Neuronal stem cell (in vitro differentiated cells): ENCODE measurements at regions not wholly inside any gene's neighbourhood (a gene's known extent, or its start where the extent isn't known, plus 50 kb on each side); places are given as distances from the start of the nearest gene placed in this dataset.

Experiments
- DNase-seq: peaks from one replicate; pipeline ENCODE4 v3.0.0-alpha.2; 2013; ENCODE audit warnings: low spot score
- H2AFZ ChIP-seq: one replicate; pipeline ENCODE4 v1.6.1; 2013; ENCODE audit warnings: mild to moderate bottlenecking, low read length, inconsistent platforms
- H2AK5ac ChIP-seq: 2 replicates; pipeline ENCODE4 v1.6.1; 2013; ENCODE audit warnings: low read depth, mild to moderate bottlenecking, inconsistent platforms, low read length, moderate library complexity, mixed read lengths
- H2BK120ac ChIP-seq: 2 replicates; pipeline ENCODE4 v1.6.1; 2013; ENCODE audit warnings: low read depth, mild to moderate bottlenecking, inconsistent platforms, low read length, moderate library complexity, mixed read lengths
- H2BK12ac ChIP-seq: one replicate; pipeline ENCODE4 v1.6.1; 2013; ENCODE audit warnings: low read length, inconsistent platforms
- H2BK15ac ChIP-seq: 2 replicates; pipeline ENCODE4 v1.6.1; 2013; ENCODE audit warnings: mild to moderate bottlenecking, low read length, inconsistent platforms, mixed read lengths
- H2BK5ac ChIP-seq: one replicate; pipeline ENCODE4 v1.6.1; 2013; ENCODE audit warnings: inconsistent platforms, mild to moderate bottlenecking, low read length, moderate library complexity
- H3K14ac ChIP-seq: one replicate; pipeline ENCODE4 v1.6.1; 2013; ENCODE audit warnings: low read length, inconsistent platforms
- H3K18ac ChIP-seq: 2 replicates; pipeline ENCODE4 v1.6.1; 2013; ENCODE audit warnings: low read length, inconsistent platforms
- H3K23ac ChIP-seq: 2 replicates; pipeline ENCODE4 v1.6.1; 2013; ENCODE audit warnings: low read depth, mild to moderate bottlenecking, mixed read lengths, low read length, inconsistent platforms; ENCODE audit not compliant: poor library complexity
- H3K27ac ChIP-seq: replicated peaks from 3 replicates; pipeline ENCODE4 v1.5.1; 2013; ENCODE audit warnings: low read length, inconsistent platforms
- H3K27me3 ChIP-seq, 3 experiments: 2 replicates each; pipeline ENCODE4 v1.6.1; 2013; ENCODE audit warnings: low read length in 3 of 3, mild to moderate bottlenecking in 2 of 3, inconsistent platforms in 1 of 3, low read depth in 1 of 3, mixed read lengths in 1 of 3, moderate library complexity in 1 of 3; ENCODE audit not compliant: control insufficient read depth in 3 of 3, insufficient read depth in 3 of 3
- H3K36me3 ChIP-seq, 2 donors: replicated peaks in 1 of 2; 2 replicates each; pipeline ENCODE4 v1.6.1; 2013; ENCODE audit warnings: low read length in 2 of 2; ENCODE audit not compliant: control insufficient read depth in 2 of 2, insufficient read depth in 2 of 2
- H3K4ac ChIP-seq: 2 replicates; pipeline ENCODE4 v1.6.1; 2013; ENCODE audit warnings: inconsistent platforms, mild to moderate bottlenecking, low read length, moderate library complexity
- H3K4me1 ChIP-seq, 2 donors: 1 replicate in 1 of 2; 2 replicates in 1 of 2; pipeline ENCODE4 v1.6.1; 2013; ENCODE audit warnings: low read length in 2 of 2, low read depth in 1 of 2; ENCODE audit not compliant: control insufficient read depth in 2 of 2, insufficient read depth in 1 of 2
- H3K4me2 ChIP-seq: one replicate; pipeline ENCODE4 v1.6.1; 2013; ENCODE audit warnings: mild to moderate bottlenecking, low read length, inconsistent platforms; ENCODE audit not compliant: insufficient read depth, poor library complexity, severe bottlenecking
- H3K4me3 ChIP-seq, 2 donors: 2 replicates each; pipeline ENCODE4 v1.5.1; 2013; ENCODE audit warnings: low read length in 2 of 2, mild to moderate bottlenecking in 2 of 2, inconsistent platforms in 1 of 2, moderate library complexity in 1 of 2
- H3K79me1 ChIP-seq: one replicate; pipeline ENCODE4 v1.6.1; 2013; ENCODE audit warnings: low read depth, mild to moderate bottlenecking, inconsistent platforms, low read length, moderate library complexity
- H3K9ac ChIP-seq: one replicate; pipeline ENCODE4 v1.6.1; 2013; ENCODE audit warnings: mild to moderate bottlenecking, low read depth, low read length, inconsistent platforms; ENCODE audit not compliant: poor library complexity
- H3K9me3 ChIP-seq, 2 donors: replicated peaks in 1 of 2; 2 replicates each; pipeline versions ENCODE3 to v1.6.1; 2013; ENCODE audit warnings: low read length in 2 of 2, mild to moderate bottlenecking in 2 of 2, inconsistent platforms in 1 of 2, low read depth in 1 of 2, mixed read lengths in 1 of 2, moderate library complexity in 1 of 2; ENCODE audit not compliant: control insufficient read depth in 2 of 2, insufficient read depth in 1 of 2
- H4K8ac ChIP-seq: one replicate; pipeline ENCODE4 v1.6.1; 2013; ENCODE audit warnings: low read depth, mild to moderate bottlenecking, inconsistent platforms, low read length, moderate library complexity
- H4K91ac ChIP-seq: one replicate; pipeline ENCODE4 v1.6.1; 2013; ENCODE audit warnings: low read length, low read depth, mild to moderate bottlenecking, inconsistent platforms; ENCODE audit not compliant: poor library complexity
- WGBS, 2 donors: extraction: QIAGEN DNeasy Blood & Tissue Kit; methylation state at CpG; one replicate each; pipeline ENCODE4 v1.1.7; 2013; ENCODE audit warnings: missing lambda C conversion rate in 2 of 2, mixed read lengths in 1 of 2; ENCODE audit not compliant: insufficient read length in 2 of 2, insufficient replicate concordance in 1 of 2; ENCODE audit errors: extremely low coverage in 2 of 2; 5-methylcytosine and 5-hydroxymethylcytosine counted together

- Histone ChIP-seq H3K9me3 (peaks cover 0 to 5% of the 10 kb centered on the region in 2 donors), H2BK15ac (no peak overlapping the region), H3K9ac (no peak overlapping the region), H3K14ac (no peak overlapping the region), H3K4me3 (no peak overlapping the region), H3K36me3 (no peaks in the 10 kb centered on the region), H2AFZ (no peak overlapping the region), H2BK120ac (no peak overlapping the region), H4K8ac (no peak overlapping the region), H2BK5ac (no peak overlapping the region), H3K27ac (no peak overlapping the region), H2BK12ac (no peak overlapping the region), H3K18ac (no peak overlapping the region), H3K4ac (no peak overlapping the region), H2AK5ac (no peak overlapping the region), H3K79me1 (no peaks in the 10 kb centered on the region), H3K23ac (no peak overlapping the region), H4K91ac (no peak overlapping the region), H3K27me3 (no peaks in the 10 kb centered on the region), H3K4me1 (peaks cover 0 to 2% of the 10 kb centered on the region in 2 donors), H3K4me2 (no peak overlapping the region)
- DNase-seq, result no peak
- no CpG with 5 or more reads among the region's 3 CpGs for WGBS, 2 donors
Observed at GRCh38 chr2:126539101-126539500, 116.9 kb upstream of the GYPC start.

DNA sequence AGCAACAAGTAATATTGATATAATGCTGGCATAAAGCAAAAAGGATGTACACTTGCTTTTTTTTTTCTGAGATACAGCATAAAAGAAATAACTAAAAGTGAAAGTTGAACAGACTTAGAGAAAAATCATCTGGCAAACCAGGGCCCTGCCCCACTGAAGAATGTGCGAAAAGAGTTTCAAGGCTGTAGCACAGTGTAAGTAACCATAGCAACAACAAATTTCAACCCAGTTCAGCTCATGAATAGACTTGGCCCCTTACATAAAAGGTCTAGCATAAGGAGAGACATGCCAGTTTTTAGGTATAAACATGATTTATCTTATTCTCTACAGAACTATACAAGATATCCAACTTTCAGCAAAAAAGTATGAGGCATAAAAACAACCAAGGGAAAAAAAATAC, 113.7 kb upstream of the GYPC start:
- Histone ChIP-seq H2BK15ac (no peak overlapping the region), H3K18ac (no peak overlapping the region), H3K79me1 (no peaks in the 10 kb centered on the region), H3K27ac (no peak overlapping the region), H3K4me2 (no peak overlapping the region), H3K4me3 (no peak overlapping the region), H2BK5ac (no peak overlapping the region), H3K9me3 (peaks cover 0 to 5% of the 10 kb centered on the region in 2 donors), H3K23ac (no peak overlapping the region), H2BK120ac (no peak overlapping the region), H2AFZ (no peak overlapping the region), H3K27me3 (no peaks in the 10 kb centered on the region), H4K91ac (no peak overlapping the region), H3K4ac (no peak overlapping the region), H3K4me1 (no peaks in the 10 kb centered on the region), H3K14ac (no peak overlapping the region), H4K8ac (no peak overlapping the region), H2BK12ac (no peak overlapping the region), H2AK5ac (no peak overlapping the region), H3K9ac (no peak overlapping the region), H3K36me3 (no peaks in the 10 kb centered on the region)
- WGBS, 2 donors, result no CpG with 5 or more reads among the region's 1 CpG
- DNase-seq, result no peak

DNA sequence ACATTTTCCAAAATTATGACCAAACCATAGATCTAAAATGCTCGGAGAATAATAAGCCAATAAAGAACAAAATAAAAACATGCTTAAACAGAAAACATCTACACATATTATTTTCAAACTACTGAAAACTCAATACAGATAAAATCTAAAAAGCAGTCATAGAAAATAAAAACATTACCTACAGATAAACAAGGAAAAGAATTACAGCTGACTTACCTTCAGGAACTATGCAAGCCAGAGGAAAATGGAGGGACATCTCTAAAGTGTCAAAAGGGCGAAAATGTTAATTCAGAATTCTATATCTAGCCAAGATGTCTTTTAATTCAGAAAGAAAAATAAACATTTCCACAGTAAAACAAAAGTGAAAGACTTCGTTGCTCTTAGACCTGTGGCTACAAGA, 112.9 kb upstream of the GYPC start:
- H3K23ac ChIP-seq, result no peak overlapping the region
- H4K91ac ChIP-seq, result no peak overlapping the region
- no peak overlapping the region for H2BK15ac ChIP-seq
- no peak overlapping the region for H4K8ac ChIP-seq
- no peak overlapping the region for H2BK12ac ChIP-seq
- no peak overlapping the region for H3K4me3 ChIP-seq
- no peaks in the 10 kb centered on the region for H3K4me1 ChIP-seq
- no peak overlapping the region for H2AK5ac ChIP-seq
- no peaks in the 10 kb centered on the region for H3K36me3 ChIP-seq
- no peak overlapping the region for H2BK120ac ChIP-seq
- H3K4me2 ChIP-seq, result no peak overlapping the region
- H3K79me1 ChIP-seq, result no peaks in the 10 kb centered on the region
- no peaks in the 10 kb centered on the region for H3K27me3 ChIP-seq
- H3K9me3 ChIP-seq, result peaks cover 0 to 5% of the 10 kb centered on the region in 2 donors
- H3K4ac ChIP-seq, result no peak overlapping the region
- DNase-seq, result no peak
- no peak overlapping the region for H2AFZ ChIP-seq
- no peak overlapping the region for H3K18ac ChIP-seq
- H3K9ac ChIP-seq, result no peak overlapping the region
- H3K27ac ChIP-seq, result no peak overlapping the region
- WGBS, 2 donors, result no CpG with 5 or more reads among the region's 3 CpGs
- no peak overlapping the region for H2BK5ac ChIP-seq
- no peak overlapping the region for H3K14ac ChIP-seq

DNA sequence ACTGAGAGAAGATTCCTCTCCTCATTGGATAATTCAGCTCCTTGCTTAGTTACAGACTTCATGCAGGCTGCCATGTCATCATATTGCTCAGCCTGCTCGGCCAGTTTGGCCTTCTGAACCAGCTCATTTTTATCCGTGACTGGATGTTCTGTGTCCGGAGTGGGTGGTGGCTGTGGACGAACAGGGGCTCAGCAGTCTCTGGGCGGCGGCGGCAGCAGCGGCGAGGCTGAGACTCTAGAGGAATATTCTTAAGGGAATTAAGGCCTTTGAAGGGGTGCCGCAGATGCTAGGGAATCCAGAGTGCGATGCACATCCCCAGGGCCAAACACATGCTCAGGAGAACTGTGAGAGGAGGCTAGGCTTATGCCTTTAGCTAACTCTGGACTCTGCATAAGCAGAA, 97.9 kb upstream of the GYPC start:
- WGBS, 2 donors, result no CpG with 5 or more reads among the region's 11 CpGs
- Histone ChIP-seq H3K4me3 (no peak overlapping the region), H3K4ac (no peak overlapping the region), H3K36me3 (no peaks in the 10 kb centered on the region), H2AFZ (no peak overlapping the region), H3K27me3 (no peaks in the 10 kb centered on the region), H3K14ac (no peak overlapping the region), H2BK12ac (no peak overlapping the region), H2BK5ac (no peak overlapping the region), H3K27ac (no peak overlapping the region), H4K91ac (no peak overlapping the region), H2AK5ac (no peak overlapping the region), H3K23ac (no peak overlapping the region), H3K9ac (no peak overlapping the region), H3K18ac (peak overlapping the region; percentile 64), H3K9me3 (no peaks in the 10 kb centered on the region), H2BK15ac (no peak overlapping the region), H3K4me1 (no peaks in the 10 kb centered on the region), H3K79me1 (no peaks in the 10 kb centered on the region), H4K8ac (no peak overlapping the region), H3K4me2 (no peak overlapping the region), H2BK120ac (no peak overlapping the region)
- no peak for DNase-seq
